ENCODE measurements at regions not wholly inside any gene's neighbourhood (a gene's known extent, or its start where the extent isn't known, plus 50 kb on each side); places are given as distances from the start of the nearest gene placed in this dataset.

DNA sequence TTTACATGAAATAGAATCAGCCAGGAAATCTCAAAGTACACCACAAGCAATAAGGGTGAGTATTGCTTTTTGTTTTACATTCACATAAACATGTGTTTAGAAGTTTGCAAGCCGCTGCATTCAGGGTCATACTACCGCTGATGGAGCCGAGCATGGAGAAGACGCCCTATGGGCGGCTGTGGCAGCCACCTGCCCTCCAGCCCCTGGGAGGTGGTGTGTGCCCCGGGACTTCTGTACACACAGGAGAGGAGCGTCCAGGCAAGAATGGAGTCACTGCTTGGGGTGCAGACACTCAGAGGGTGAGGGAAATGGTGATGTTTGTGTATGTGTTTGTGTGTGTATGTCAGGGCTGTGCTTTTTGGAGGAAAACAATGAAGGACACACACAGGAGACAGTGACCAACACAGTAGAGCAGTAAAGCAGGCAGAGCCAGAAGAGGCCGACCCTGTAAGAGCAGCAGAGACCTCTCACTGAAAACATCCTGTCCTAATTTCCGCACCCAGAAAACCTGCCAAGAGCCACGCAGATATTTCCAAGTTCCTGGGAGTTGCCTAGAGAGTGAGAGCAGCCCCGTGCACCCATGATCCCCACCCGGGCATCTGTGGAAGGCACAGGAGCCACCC lies 108.1 kb upstream of the GJB6 start:
- 74% methylated on average over 12 of the region's 12 CpGs for WGBS (ENCODE audit: low lambda C conversion rate, missing lambda C conversion rate)
- no peak overlapping the region for H3K27ac ChIP-seq
- TF ChIP-seq EZH2 (IDR thresholded peaks at IDR 0.05; ENCODE audit: borderline replicate concordance) (no peak), EZH2phosphoT487 (IDR thresholded peaks at IDR 0.05; ENCODE audit: low read depth, severe bottlenecking, unreplicated experiment) (no peak)
- TF ChIP-seq, protein P1, sequence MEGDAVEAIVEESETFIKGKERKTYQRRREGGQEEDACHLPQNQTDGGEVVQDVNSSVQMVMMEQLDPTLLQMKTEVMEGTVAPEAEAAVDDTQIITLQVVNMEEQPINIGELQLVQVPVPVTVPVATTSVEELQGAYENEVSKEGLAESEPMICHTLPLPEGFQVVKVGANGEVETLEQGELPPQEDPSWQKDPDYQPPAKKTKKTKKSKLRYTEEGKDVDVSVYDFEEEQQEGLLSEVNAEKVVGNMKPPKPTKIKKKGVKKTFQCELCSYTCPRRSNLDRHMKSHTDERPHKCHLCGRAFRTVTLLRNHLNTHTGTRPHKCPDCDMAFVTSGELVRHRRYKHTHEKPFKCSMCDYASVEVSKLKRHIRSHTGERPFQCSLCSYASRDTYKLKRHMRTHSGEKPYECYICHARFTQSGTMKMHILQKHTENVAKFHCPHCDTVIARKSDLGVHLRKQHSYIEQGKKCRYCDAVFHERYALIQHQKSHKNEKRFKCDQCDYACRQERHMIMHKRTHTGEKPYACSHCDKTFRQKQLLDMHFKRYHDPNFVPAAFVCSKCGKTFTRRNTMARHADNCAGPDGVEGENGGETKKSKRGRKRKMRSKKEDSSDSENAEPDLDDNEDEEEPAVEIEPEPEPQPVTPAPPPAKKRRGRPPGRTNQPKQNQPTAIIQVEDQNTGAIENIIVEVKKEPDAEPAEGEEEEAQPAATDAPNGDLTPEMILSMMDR (IDR thresholded peaks at IDR 0.05; ENCODE audit: poor library complexity) = no peak
- H3K27me3 ChIP-seq = no peaks in the 10 kb centered on the region
- no peak overlapping the region for H3K4me3 ChIP-seq
- H3K4me1 ChIP-seq (ENCODE audit: insufficient read depth) = no peaks in the 10 kb centered on the region
- no peaks in the 10 kb centered on the region for H3K79me2 ChIP-seq
- no peaks in the 10 kb centered on the region for H3K9me3 ChIP-seq (ENCODE audit: low read depth)
- H3K36me3 ChIP-seq (replicated peaks; ENCODE audit: insufficient read depth, low read depth) = no peaks in the 10 kb centered on the region
- no peaks in the 10 kb centered on the region for H3K9me2 ChIP-seq (replicated peaks; ENCODE audit: insufficient read depth)
- no peak overlapping the region for H3K4me2 ChIP-seq
- DNase-seq (ENCODE audit: low spot score) = no peak
- H4K20me1 ChIP-seq (ENCODE audit: insufficient read depth, poor library complexity, severe bottlenecking) = no peaks in the 10 kb centered on the region
- H2AFZ ChIP-seq = no peak overlapping the region

DNA sequence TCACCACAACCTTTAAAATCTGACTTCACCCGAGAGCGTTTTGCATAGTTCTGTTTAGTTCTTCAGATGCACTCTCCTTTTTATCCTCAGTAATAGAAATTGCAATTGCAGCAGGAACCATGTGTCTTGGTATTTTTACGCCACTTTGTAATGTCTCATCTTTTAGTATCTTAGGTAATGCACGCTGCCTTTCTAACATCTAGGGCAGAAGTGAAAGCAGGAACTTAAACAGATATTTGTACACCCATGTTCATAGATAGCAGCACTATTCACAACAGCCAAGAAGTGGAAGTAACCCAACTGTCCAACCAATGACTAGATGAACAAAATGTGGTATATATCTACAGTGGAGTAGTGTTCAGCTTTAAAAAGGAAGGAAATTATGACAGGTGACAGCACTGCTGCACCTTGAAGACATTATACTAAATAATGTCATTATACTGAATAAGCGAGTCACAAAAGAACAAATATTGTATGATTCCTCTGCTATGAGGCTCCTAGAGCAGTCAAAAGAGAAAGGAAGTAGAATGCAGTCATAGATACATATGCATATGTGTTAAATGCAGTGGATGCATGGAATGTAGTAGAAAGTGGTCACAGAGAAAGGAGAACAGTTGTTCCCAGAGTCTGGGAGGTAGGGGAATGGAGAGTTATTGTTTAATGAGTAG lies 105.9 kb upstream of the GJB6 start:
- Histone ChIP-seq H3K27ac (no peak overlapping the region), H4K20me1 (ENCODE audit: insufficient read depth, poor library complexity, severe bottlenecking) (no peaks in the 10 kb centered on the region), H3K4me3 (no peak overlapping the region), H3K79me2 (no peaks in the 10 kb centered on the region), H3K4me2 (no peak overlapping the region), H3K36me3 (replicated peaks; ENCODE audit: insufficient read depth, low read depth) (no peaks in the 10 kb centered on the region), H2AFZ (no peak overlapping the region), H3K9me3 (ENCODE audit: low read depth) (no peaks in the 10 kb centered on the region), H3K9me2 (replicated peaks; ENCODE audit: insufficient read depth) (no peaks in the 10 kb centered on the region), H3K27me3 (no peaks in the 10 kb centered on the region), H3K4me1 (ENCODE audit: insufficient read depth) (no peaks in the 10 kb centered on the region)
- DNase-seq (ENCODE audit: low spot score) = no peak
- TF ChIP-seq EZH2phosphoT487 (IDR thresholded peaks at IDR 0.05; ENCODE audit: low read depth, severe bottlenecking, unreplicated experiment) = no peak
- WGBS (ENCODE audit: low lambda C conversion rate, missing lambda C conversion rate) = 96% methylated on average over 5 of the region's 5 CpGs

DNA sequence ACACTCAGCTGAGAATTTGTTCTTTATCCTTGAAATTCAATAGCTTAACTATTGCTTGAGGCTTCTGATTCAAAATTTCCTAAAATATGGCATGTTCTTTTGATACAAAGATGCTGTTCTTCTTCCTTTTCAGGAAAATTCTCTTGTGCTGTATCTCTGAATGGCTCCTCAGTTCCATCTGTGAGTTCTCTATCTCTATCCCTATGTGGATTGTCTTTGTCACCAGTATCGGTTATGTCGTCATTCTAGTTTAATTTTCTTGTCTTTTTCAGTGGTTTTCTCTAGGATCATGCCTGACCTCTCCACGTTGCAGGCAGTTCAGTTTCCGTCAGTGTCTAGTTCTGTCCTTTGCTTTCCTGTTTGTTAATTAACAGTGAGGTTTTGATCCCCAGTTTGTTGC lies 104.6 kb upstream of the GJB6 start:
- TF ChIP-seq, protein P1 (IDR thresholded peaks at IDR 0.05; ENCODE audit: poor library complexity) = no peak
- no peak for TF ChIP-seq EZH2 (IDR thresholded peaks at IDR 0.05; ENCODE audit: borderline replicate concordance)
- no peaks in the 10 kb centered on the region for H3K9me2 ChIP-seq (replicated peaks; ENCODE audit: insufficient read depth)
- H3K79me2 ChIP-seq = no peaks in the 10 kb centered on the region
- no peak overlapping the region for H2AFZ ChIP-seq
- no peak overlapping the region for H3K4me3 ChIP-seq
- no peaks in the 10 kb centered on the region for H3K27me3 ChIP-seq
- no peaks in the 10 kb centered on the region for H4K20me1 ChIP-seq (ENCODE audit: insufficient read depth, poor library complexity, severe bottlenecking)
- 92% methylated on average over 4 of the region's 4 CpGs for WGBS (ENCODE audit: low lambda C conversion rate, missing lambda C conversion rate)
- H3K4me1 ChIP-seq (ENCODE audit: insufficient read depth) = no peaks in the 10 kb centered on the region
- no peak overlapping the region for H3K27ac ChIP-seq
- H3K9me3 ChIP-seq (ENCODE audit: low read depth) = no peaks in the 10 kb centered on the region
- no peaks in the 10 kb centered on the region for H3K36me3 ChIP-seq (replicated peaks; ENCODE audit: insufficient read depth, low read depth)
- H3K4me2 ChIP-seq = no peak overlapping the region
- DNase-seq (ENCODE audit: low spot score) = no peak

DNA sequence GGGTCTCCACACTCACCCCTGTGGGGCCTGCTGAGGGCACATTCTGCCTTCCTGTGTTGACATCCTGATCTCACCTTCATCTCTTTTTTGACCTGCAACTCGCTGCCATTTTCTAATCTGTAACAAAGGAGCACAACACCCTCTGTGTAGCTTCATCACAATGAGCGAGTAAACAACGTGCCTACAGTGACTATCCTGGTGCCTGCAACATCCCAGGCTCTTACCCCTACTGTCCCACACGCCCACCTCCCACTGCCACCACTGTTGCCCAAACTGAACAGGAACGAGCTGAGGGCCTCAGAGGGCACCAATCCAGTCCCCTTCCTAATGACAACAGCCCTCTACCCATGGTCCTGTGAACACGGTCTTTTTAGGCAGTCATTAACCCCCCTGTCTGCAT lies 102.2 kb upstream of the GJB6 start:
- Histone ChIP-seq H3K36me3 (replicated peaks; ENCODE audit: insufficient read depth, low read depth) (no peaks in the 10 kb centered on the region), H3K9me2 (replicated peaks; ENCODE audit: insufficient read depth) (no peaks in the 10 kb centered on the region), H3K4me2 (no peak overlapping the region), H3K9me3 (ENCODE audit: low read depth) (no peaks in the 10 kb centered on the region), H3K4me1 (ENCODE audit: insufficient read depth) (no peaks in the 10 kb centered on the region), H3K27ac (no peak overlapping the region), H3K27me3 (no peaks in the 10 kb centered on the region), H2AFZ (no peak overlapping the region), H4K20me1 (ENCODE audit: insufficient read depth, poor library complexity, severe bottlenecking) (no peaks in the 10 kb centered on the region), H3K4me3 (no peak overlapping the region), H3K79me2 (no peaks in the 10 kb centered on the region)
- TF ChIP-seq EZH2phosphoT487 (IDR thresholded peaks at IDR 0.05; ENCODE audit: low read depth, severe bottlenecking, unreplicated experiment) (no peak), EZH2 (IDR thresholded peaks at IDR 0.05; ENCODE audit: borderline replicate concordance) (no peak)
- TF ChIP-seq, protein P1 (IDR thresholded peaks at IDR 0.05; ENCODE audit: poor library complexity) = no peak
- no peak for DNase-seq (ENCODE audit: low spot score)
- WGBS (ENCODE audit: low lambda C conversion rate, missing lambda C conversion rate) = 90% methylated on average over 6 of the region's 6 CpGs

Data from hepatocyte (in vitro differentiated cells).